GM13977 (cell line): ENCODE measurements at regions not wholly inside any gene's neighbourhood (a gene's known extent, or its start where the extent isn't known, plus 50 kb on each side); places are given as distances from the start of the nearest gene placed in this dataset.

Experiments
- DNase-seq: peaks from one replicate; pipeline ENCODE4 v3.0.0; 2012; ENCODE audit warnings: low spot score
- in situ Hi-C: fragments of 300-500 bp; cut with MboI; formaldehyde crosslinking; loops from one replicate; pipeline ENCODE4 v1.12.0; 2022; ENCODE audit warnings: low sequenced_read_pairs, low pct_unique_long_range_greater_than_20kb, mixed read lengths, inconsistent platforms; ENCODE audit not compliant: unreplicated experiment
- TF ChIP-seq, protein P1 (sequence below): IDR thresholded peaks from 2 replicates; pipeline ENCODE4 v1.5.1; 2012; ENCODE audit warnings: mild to moderate bottlenecking, control low read depth; ENCODE audit not compliant: insufficient read depth; ENCODE audit errors: extremely low read depth, missing control alignments

- DNase-seq = no peak
- in situ Hi-C loops = no loop called here
Observed at GRCh38 chr15:89035150-89035549, 53.1 kb upstream of the ABHD2 start.

DNA sequence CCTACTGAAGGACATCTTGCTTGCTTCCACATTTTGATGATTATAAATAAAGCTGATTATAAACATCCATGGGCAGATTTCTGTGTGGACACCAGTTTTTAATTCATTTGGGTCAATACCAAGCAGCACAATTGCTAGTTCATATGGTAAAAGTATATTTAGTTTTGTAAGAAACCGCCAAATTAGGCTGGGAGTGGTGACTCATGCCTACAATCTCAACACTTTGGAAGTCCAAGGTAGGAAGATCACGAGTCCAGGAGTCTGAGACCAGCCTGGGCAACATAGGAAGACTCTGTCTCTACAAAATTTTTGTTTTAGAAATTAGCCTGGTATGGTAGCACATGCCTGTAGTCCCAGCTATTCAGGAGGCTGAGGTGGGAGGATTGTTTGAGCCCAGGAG lies 52.6 kb upstream of the ABHD2 start:
- TF ChIP-seq, protein P1, sequence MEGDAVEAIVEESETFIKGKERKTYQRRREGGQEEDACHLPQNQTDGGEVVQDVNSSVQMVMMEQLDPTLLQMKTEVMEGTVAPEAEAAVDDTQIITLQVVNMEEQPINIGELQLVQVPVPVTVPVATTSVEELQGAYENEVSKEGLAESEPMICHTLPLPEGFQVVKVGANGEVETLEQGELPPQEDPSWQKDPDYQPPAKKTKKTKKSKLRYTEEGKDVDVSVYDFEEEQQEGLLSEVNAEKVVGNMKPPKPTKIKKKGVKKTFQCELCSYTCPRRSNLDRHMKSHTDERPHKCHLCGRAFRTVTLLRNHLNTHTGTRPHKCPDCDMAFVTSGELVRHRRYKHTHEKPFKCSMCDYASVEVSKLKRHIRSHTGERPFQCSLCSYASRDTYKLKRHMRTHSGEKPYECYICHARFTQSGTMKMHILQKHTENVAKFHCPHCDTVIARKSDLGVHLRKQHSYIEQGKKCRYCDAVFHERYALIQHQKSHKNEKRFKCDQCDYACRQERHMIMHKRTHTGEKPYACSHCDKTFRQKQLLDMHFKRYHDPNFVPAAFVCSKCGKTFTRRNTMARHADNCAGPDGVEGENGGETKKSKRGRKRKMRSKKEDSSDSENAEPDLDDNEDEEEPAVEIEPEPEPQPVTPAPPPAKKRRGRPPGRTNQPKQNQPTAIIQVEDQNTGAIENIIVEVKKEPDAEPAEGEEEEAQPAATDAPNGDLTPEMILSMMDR = no peak
- no peak for DNase-seq

More at GRCh38 chr15:89035150-89035549, 53.1 kb upstream of the ABHD2 start:
- TF ChIP-seq, protein P1 = no peak

GRCh38 chr15:89038146-89038545 lies 50.1 kb upstream of the ABHD2 start:
- DNase-seq = no peak
- in situ Hi-C loops = no loop called here
- TF ChIP-seq, protein P1 = no peak

More for the DNA sequence above, 52.6 kb upstream of the ABHD2 start:
- in situ Hi-C loops = no loop called here
